Kidney epithelial cell (primary cell): ENCODE measurements at regions not wholly inside any gene's neighbourhood (a gene's known extent, or its start where the extent isn't known, plus 50 kb on each side); places are given as distances from the start of the nearest gene placed in this dataset.
"Not testable (repeated sequence)": the region's sequence is repeated elsewhere in the genome, so short reads cannot be mapped to it uniquely, and the experiment has no call there.

Experiments
- DNase-seq: peaks from one replicate; pipeline ENCODE4 v3.0.0-alpha.2; 2010; ENCODE audit warnings: low read depth
- H3K27me3 ChIP-seq: 2 replicates; pipeline ENCODE4 v1.6.0; 2011; ENCODE audit warnings: low read length; ENCODE audit not compliant: control insufficient read depth, insufficient read depth
- H3K36me3 ChIP-seq: 2 replicates; pipeline ENCODE4 v1.5.1; 2011; ENCODE audit warnings: low read length; ENCODE audit not compliant: control insufficient read depth, insufficient read depth
- H3K4me3 ChIP-seq: 2 replicates; pipeline ENCODE4 v1.5.1; 2011; ENCODE audit warnings: low read depth, mild to moderate bottlenecking, control low read depth, low read length
- CTCF ChIP-seq: IDR thresholded peaks from 2 replicates; pipeline ENCODE4 v1.5.1; 2011; ENCODE audit warnings: mild to moderate bottlenecking, moderate library complexity, low read length, control low read depth, inconsistent platforms; ENCODE audit not compliant: insufficient read depth, poor library complexity, severe bottlenecking

DNA sequence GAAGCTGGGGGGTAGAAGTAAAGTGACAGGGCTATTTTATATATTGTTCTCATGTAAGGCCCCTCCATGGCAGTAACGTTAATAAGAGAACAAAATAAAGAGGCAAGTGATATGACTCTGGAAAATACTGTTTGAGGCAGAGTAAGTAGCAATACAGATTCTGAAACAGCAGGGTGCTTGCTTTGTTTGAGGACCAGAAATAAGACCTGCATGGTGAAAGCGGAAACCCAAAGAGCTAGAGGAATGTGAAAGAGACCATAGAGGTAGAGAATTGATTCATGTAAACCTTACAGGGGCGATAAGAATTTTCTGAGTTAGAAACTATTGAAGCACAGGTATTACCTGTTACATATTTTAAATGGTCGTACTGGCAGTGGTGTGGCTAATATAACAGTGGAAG lies 1517.1 kb downstream of the SI start:
- H3K36me3 ChIP-seq: no peaks in the 10 kb centered on the region
- H3K27me3 ChIP-seq: no peaks in the 10 kb centered on the region
- no peak for TF ChIP-seq CTCF
- H3K4me3 ChIP-seq: no peak overlapping the region
- no peak for DNase-seq

DNA sequence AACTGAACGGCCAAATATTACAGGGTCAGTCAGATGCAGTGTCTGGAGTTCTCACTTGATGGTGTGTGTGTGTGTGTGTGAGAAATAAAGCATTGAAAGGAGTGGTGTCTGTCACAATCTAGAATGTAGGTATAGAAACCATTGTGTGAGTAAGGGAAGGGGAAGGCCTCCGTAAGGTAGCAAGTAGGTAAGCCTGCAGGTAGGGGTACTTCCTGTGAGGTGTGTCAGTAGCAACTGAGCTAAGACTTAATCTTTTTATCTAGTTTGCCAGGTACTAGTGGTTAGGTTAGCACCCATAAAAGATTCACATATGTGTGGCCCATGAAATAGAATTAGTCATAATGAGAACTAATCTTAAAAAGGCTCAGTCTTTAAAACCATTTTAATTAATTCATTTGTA lies 1517.8 kb downstream of the SI start:
- H3K27me3 ChIP-seq: no peaks in the 10 kb centered on the region
- H3K36me3 ChIP-seq: no peaks in the 10 kb centered on the region
- DNase-seq: no peak
- TF ChIP-seq CTCF: no peak
- H3K4me3 ChIP-seq: no peak overlapping the region

- H3K36me3 ChIP-seq: no peaks in the 10 kb centered on the region
- no peaks in the 10 kb centered on the region for H3K27me3 ChIP-seq
- no peak for DNase-seq
- TF ChIP-seq CTCF: no peak
- H3K4me3 ChIP-seq: no peak overlapping the region
Observed at GRCh38 chr3:163556813-163557523, 1521.3 kb downstream of the SI start.

- no peak for DNase-seq
- Histone ChIP-seq H3K36me3 (no peaks in the 10 kb centered on the region), H3K27me3 (no peaks in the 10 kb centered on the region), H3K4me3 (no peak overlapping the region)
- no peak for TF ChIP-seq CTCF
Observed at GRCh38 chr3:163555918-163556317, 1522.4 kb downstream of the SI start.

DNA sequence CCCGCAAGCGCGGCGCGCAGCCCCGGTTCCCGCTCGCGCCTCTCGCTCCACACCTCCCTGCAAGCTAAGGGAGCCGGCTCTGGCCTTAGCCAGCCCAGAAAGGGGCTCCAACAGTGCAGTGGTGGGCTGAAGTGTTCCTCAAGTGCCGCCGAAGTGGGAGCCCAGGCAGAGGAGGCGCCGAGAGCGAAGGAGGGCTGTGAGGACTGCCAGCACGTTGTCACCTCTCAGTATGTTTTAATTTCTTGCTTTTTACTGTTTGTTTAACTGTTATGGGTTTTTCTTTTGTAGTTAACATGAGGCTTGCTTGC lies 1525.7 kb downstream of the SI start:
- Histone ChIP-seq H3K4me3 (no peak overlapping the region), H3K36me3 (no peaks in the 10 kb centered on the region), H3K27me3 (no peaks in the 10 kb centered on the region)
- no peak for DNase-seq
- no peak for TF ChIP-seq CTCF

GRCh38 chr3:163551915-163552658 lies 1526.2 kb downstream of the SI start:
- not testable (repeated sequence) for DNase-seq

More at GRCh38 chr3:163551915-163552658, 1526.2 kb downstream of the SI start:
- H3K27me3 ChIP-seq, H3K36me3 ChIP-seq, H3K4me3 ChIP-seq: not testable (repeated sequence)
